ENCODE measurements at regions not wholly inside any gene's neighbourhood (a gene's known extent, or its start where the extent isn't known, plus 50 kb on each side); places are given as distances from the start of the nearest gene placed in this dataset.

GRCh38 chr21:35965699-35966098, 94.6 kb downstream of the SETD4 start:
- H3K4me1 Mint-ChIP-seq (ENCODE audit: low read depth, unreplicated experiment): no peaks in the 10 kb centered on the region
- peaks cover 6% of the 10 kb centered on the region for H3K9me3 Mint-ChIP-seq (ENCODE audit: unreplicated experiment)
- TF ChIP-seq CTCF (IDR thresholded peaks at IDR 0.05; ENCODE audit: partially characterized antibody, unreplicated experiment): no peak
- peaks cover 4% of the 10 kb centered on the region for H3K36me3 Mint-ChIP-seq (ENCODE audit: unreplicated experiment)
- H3K27ac Mint-ChIP-seq (ENCODE audit: unreplicated experiment): no peak overlapping the region
- H3K27me3 Mint-ChIP-seq (ENCODE audit: unreplicated experiment): peaks cover 7% of the 10 kb centered on the region
- no peak overlapping the region for H3K4me3 Mint-ChIP-seq (ENCODE audit: unreplicated experiment)
- no peak for DNase-seq

GRCh38 chr21:35963920-35964451, 96.3 kb downstream of the SETD4 start:
- no peak for DNase-seq
- no peaks in the 10 kb centered on the region for H3K4me1 Mint-ChIP-seq (ENCODE audit: low read depth, unreplicated experiment)
- peaks cover 7% of the 10 kb centered on the region for H3K27me3 Mint-ChIP-seq (ENCODE audit: unreplicated experiment)

GRCh38 chr21:35962917-35963316, 97.4 kb downstream of the SETD4 start:
- H3K27me3 Mint-ChIP-seq (ENCODE audit: unreplicated experiment): peaks cover 7% of the 10 kb centered on the region
- H3K4me1 Mint-ChIP-seq (ENCODE audit: low read depth, unreplicated experiment): no peaks in the 10 kb centered on the region
- TF ChIP-seq CTCF (IDR thresholded peaks at IDR 0.05; ENCODE audit: partially characterized antibody, unreplicated experiment): no peak
- no peak overlapping the region for H3K27ac Mint-ChIP-seq (ENCODE audit: unreplicated experiment)
- no peak overlapping the region for H3K4me3 Mint-ChIP-seq (ENCODE audit: unreplicated experiment)
- no peak for DNase-seq
- H3K9me3 Mint-ChIP-seq (ENCODE audit: unreplicated experiment): peaks cover 6% of the 10 kb centered on the region
- H3K36me3 Mint-ChIP-seq (ENCODE audit: unreplicated experiment): peaks cover 4% of the 10 kb centered on the region

More at GRCh38 chr21:35963920-35964451, 96.3 kb downstream of the SETD4 start:
- H3K36me3 Mint-ChIP-seq (ENCODE audit: unreplicated experiment): peaks cover 4% of the 10 kb centered on the region
- H3K4me3 Mint-ChIP-seq (ENCODE audit: unreplicated experiment): no peak overlapping the region
- TF ChIP-seq CTCF (IDR thresholded peaks at IDR 0.05; ENCODE audit: partially characterized antibody, unreplicated experiment): no peak
- H3K9me3 Mint-ChIP-seq (ENCODE audit: unreplicated experiment): peaks cover 6% of the 10 kb centered on the region
- no peak overlapping the region for H3K27ac Mint-ChIP-seq (ENCODE audit: unreplicated experiment)

- Mint-ChIP-seq H3K27me3 (ENCODE audit: unreplicated experiment) (peaks cover 2% of the 10 kb centered on the region), H3K4me1 (ENCODE audit: low read depth, unreplicated experiment) (no peaks in the 10 kb centered on the region), H3K36me3 (ENCODE audit: unreplicated experiment) (no peaks in the 10 kb centered on the region), H3K27ac (ENCODE audit: unreplicated experiment) (no peak overlapping the region), H3K4me3 (ENCODE audit: unreplicated experiment) (no peak overlapping the region), H3K9me3 (ENCODE audit: unreplicated experiment) (peaks cover 2% of the 10 kb centered on the region)
- no peak for DNase-seq
- TF ChIP-seq CTCF (IDR thresholded peaks at IDR 0.05; ENCODE audit: partially characterized antibody, unreplicated experiment): no peak
Observed at GRCh38 chr21:35954066-35954465, 106.3 kb downstream of the SETD4 start.

GRCh38 chr21:35953597-35953996, 106.7 kb downstream of the SETD4 start:
- DNase-seq: no peak
- Mint-ChIP-seq H3K4me1 (ENCODE audit: low read depth, unreplicated experiment) (no peaks in the 10 kb centered on the region), H3K27me3 (ENCODE audit: unreplicated experiment) (peaks cover 2% of the 10 kb centered on the region), H3K36me3 (ENCODE audit: unreplicated experiment) (no peaks in the 10 kb centered on the region), H3K9me3 (ENCODE audit: unreplicated experiment) (peaks cover 2% of the 10 kb centered on the region), H3K27ac (ENCODE audit: unreplicated experiment) (no peak overlapping the region), H3K4me3 (ENCODE audit: unreplicated experiment) (no peak overlapping the region)
- TF ChIP-seq CTCF (IDR thresholded peaks at IDR 0.05; ENCODE audit: partially characterized antibody, unreplicated experiment): no peak
